Breast epithelium (tissue), 4 donors: ENCODE measurements at regions not wholly inside any gene's neighbourhood (a gene's known extent, or its start where the extent isn't known, plus 50 kb on each side); places are given as distances from the start of the nearest gene placed in this dataset.

Source experiments
- DNase-seq, 2 donors: peaks; one replicate each; pipeline ENCODE4 v3.0.0-alpha.2; 2019; ENCODE audit warnings: low spot score in 2 of 2
- H3K27ac ChIP-seq, 2 donors: fragments of 200-600 bp; sonication (generic) in 1 of 2; one replicate each; pipeline ENCODE4 v1.5.1; 2016 to 2019; ENCODE audit warnings: mild to moderate bottlenecking in 1 of 2
- H3K27me3 ChIP-seq, 2 donors: fragments of 200-600 bp; sonication (generic) in 1 of 2; one replicate each; pipeline versions ENCODE4 v1.5.1 to v1.6.0; 2017 to 2019; ENCODE audit warnings: control low read depth in 1 of 2, mild to moderate bottlenecking in 1 of 2
- H3K36me3 ChIP-seq: fragments of 200-600 bp; one replicate; pipeline ENCODE4 v1.5.1; 2019
- H3K4me1 ChIP-seq, 2 donors: fragments of 200-600 bp; sonication (generic); one replicate each; pipeline ENCODE4 v1.5.1; 2016 to 2019; ENCODE audit warnings: control low read depth in 1 of 2
- H3K4me3 ChIP-seq, 3 donors: fragments of 200-600 bp; sonication (generic); 1 replicate in 2 of 3; 2 replicates in 1 of 3; pipeline ENCODE4 v1.5.1; 2016 to 2019; ENCODE audit warnings: mild to moderate bottlenecking in 3 of 3, moderate library complexity in 2 of 3
- H3K9me3 ChIP-seq, 2 donors: fragments of 200-600 bp; sonication (generic) in 1 of 2; one replicate each; pipeline ENCODE4 v1.5.1; 2016 to 2019; ENCODE audit warnings: control low read depth in 1 of 2
- CTCF ChIP-seq, 3 donors: fragments of 450-650 bp; IDR thresholded peaks; one replicate each; pipeline ENCODE4 v1.5.1; 2016 to 2017; ENCODE audit warnings: antibody characterized with exemption in 3 of 3, mild to moderate bottlenecking in 3 of 3, moderate library complexity in 3 of 3
- POLR2A ChIP-seq: fragments of 450-650 bp; IDR thresholded peaks from one replicate; pipeline ENCODE4 v1.6.1; 2016; ENCODE audit warnings: antibody characterized with exemption, mild to moderate bottlenecking, moderate library complexity
- POLR2AphosphoS5 ChIP-seq, 3 donors: sonication (generic); formaldehyde crosslinking; IDR thresholded peaks; one replicate each; pipeline ENCODE4 v1.6.1; 2017; ENCODE audit warnings: antibody characterized with exemption in 3 of 3
- intact Hi-C: fragments of 100-400 bp; cut with DNase I; formaldehyde crosslinking; loops from one replicate; pipeline ENCODE4 v1.15.1; 2023; ENCODE audit warnings: low total_unique reads

GRCh38 chr17:59501690-59502089 is 63.7 kb upstream of the DHX40 start:
- no peaks in the 10 kb centered on the region for H3K4me1 ChIP-seq

GRCh38 chr17:59502800-59503199 is 62.6 kb upstream of the DHX40 start:
- Histone ChIP-seq H3K4me1 (no peaks in the 10 kb centered on the region), H3K36me3 (no peaks in the 10 kb centered on the region), H3K4me3 (no peak overlapping the region), H3K9me3 (no peaks in the 10 kb centered on the region), H3K27ac (no peak overlapping the region), H3K27me3 (no peaks in the 10 kb centered on the region)
- TF ChIP-seq CTCF (IDR thresholded peaks at IDR 0.05) (no peak), POLR2A (no peak), POLR2AphosphoS5 (IDR thresholded peaks at IDR 0.05) (no peak)
- no peak for DNase-seq
- intact Hi-C loops = no loop called here

More at GRCh38 chr17:59501690-59502089, 63.7 kb upstream of the DHX40 start:
- intact Hi-C loops = no loop called here
- no peak overlapping the region for H3K4me3 ChIP-seq
- H3K27ac ChIP-seq = no peak overlapping the region
- no peak for DNase-seq
- no peak for TF ChIP-seq CTCF (IDR thresholded peaks at IDR 0.05)
- no peak for TF ChIP-seq POLR2AphosphoS5 (IDR thresholded peaks at IDR 0.05)
- no peak for TF ChIP-seq POLR2A
- no peaks in the 10 kb centered on the region for H3K36me3 ChIP-seq
- no peaks in the 10 kb centered on the region for H3K27me3 ChIP-seq
- H3K9me3 ChIP-seq = no peaks in the 10 kb centered on the region

- DNase-seq = no peak
- no peaks in the 10 kb centered on the region for H3K36me3 ChIP-seq
- TF ChIP-seq POLR2A = no peak
- no peak for TF ChIP-seq POLR2AphosphoS5 (IDR thresholded peaks at IDR 0.05)
- no peaks in the 10 kb centered on the region for H3K9me3 ChIP-seq
- no peaks in the 10 kb centered on the region for H3K27me3 ChIP-seq
- intact Hi-C loops = no loop called here
- no peak overlapping the region for H3K4me3 ChIP-seq
- no peak overlapping the region for H3K27ac ChIP-seq
- no peaks in the 10 kb centered on the region for H3K4me1 ChIP-seq
Observed at GRCh38 chr17:59503500-59503899, 61.9 kb upstream of the DHX40 start.

- TF ChIP-seq POLR2A = no peak
Observed at GRCh38 chr17:59504821-59505220, 60.6 kb upstream of the DHX40 start.

GRCh38 chr17:59505610-59506276 is 59.7 kb upstream of the DHX40 start:
- no peak overlapping the region for H3K4me3 ChIP-seq
- no peak for TF ChIP-seq POLR2AphosphoS5 (IDR thresholded peaks at IDR 0.05)
- TF ChIP-seq POLR2A = no peak
- TF ChIP-seq CTCF (IDR thresholded peaks at IDR 0.05) = no peak
- intact Hi-C loops = no loop called here
- no peak for DNase-seq
- H3K36me3 ChIP-seq = no peaks in the 10 kb centered on the region
- no peaks in the 10 kb centered on the region for H3K9me3 ChIP-seq
- H3K27ac ChIP-seq = no peak overlapping the region
- no peaks in the 10 kb centered on the region for H3K27me3 ChIP-seq
- H3K4me1 ChIP-seq = no peaks in the 10 kb centered on the region

More at GRCh38 chr17:59504821-59505220, 60.6 kb upstream of the DHX40 start:
- Histone ChIP-seq H3K27me3 (no peaks in the 10 kb centered on the region), H3K27ac (no peak overlapping the region), H3K36me3 (no peaks in the 10 kb centered on the region), H3K4me3 (no peak overlapping the region), H3K9me3 (no peaks in the 10 kb centered on the region), H3K4me1 (no peaks in the 10 kb centered on the region)
- no peak for DNase-seq
- intact Hi-C loops = no loop called here

GRCh38 chr17:59506894-59507726 is 58.3 kb upstream of the DHX40 start:
- H3K9me3 ChIP-seq = no peaks in the 10 kb centered on the region
- no peaks in the 10 kb centered on the region for H3K4me1 ChIP-seq
- intact Hi-C loops = no loop called here
- H3K36me3 ChIP-seq = no peaks in the 10 kb centered on the region
- H3K4me3 ChIP-seq = no peak overlapping the region
- no peak overlapping the region for H3K27ac ChIP-seq
- no peak for TF ChIP-seq POLR2AphosphoS5 (IDR thresholded peaks at IDR 0.05)
- TF ChIP-seq POLR2A = no peak
- no peak for TF ChIP-seq CTCF (IDR thresholded peaks at IDR 0.05)
- DNase-seq = no peak
- no peaks in the 10 kb centered on the region for H3K27me3 ChIP-seq
